Activated CD4-positive, alpha-beta T cell treated with anti-CD3 and anti-CD28 coated beads, Interleukin-2, amount 50 U/mL, for 4 hours (primary cell): ENCODE measurements at regions not wholly inside any gene's neighbourhood (a gene's known extent, or its start where the extent isn't known, plus 50 kb on each side); places are given as distances from the start of the nearest gene placed in this dataset.

ENCODE experiments used
- DNase-seq, 2 experiments: peaks; one replicate each; pipeline ENCODE4 v3.0.0-alpha.2; 2020

DNA sequence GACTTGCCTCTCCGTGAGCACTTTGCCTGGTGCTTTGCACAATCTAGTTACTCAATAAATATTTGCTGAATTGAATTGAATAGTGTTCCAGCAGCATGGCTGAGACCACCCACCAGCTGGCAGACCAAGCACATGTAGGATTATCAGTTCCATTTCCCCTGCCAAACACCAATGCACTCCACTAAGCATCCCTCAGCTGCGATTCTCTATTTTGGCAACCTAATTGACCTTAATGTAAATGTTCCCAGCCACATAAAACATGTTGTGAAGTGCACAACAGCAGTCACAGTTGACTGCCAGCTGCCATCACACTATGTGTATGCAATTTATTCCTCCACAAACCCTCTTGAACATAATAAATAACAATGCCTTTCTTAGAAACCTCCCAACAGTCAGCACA, 1879.4 kb upstream of the PIK3C3 start:
- DNase-seq = no peak

DNA sequence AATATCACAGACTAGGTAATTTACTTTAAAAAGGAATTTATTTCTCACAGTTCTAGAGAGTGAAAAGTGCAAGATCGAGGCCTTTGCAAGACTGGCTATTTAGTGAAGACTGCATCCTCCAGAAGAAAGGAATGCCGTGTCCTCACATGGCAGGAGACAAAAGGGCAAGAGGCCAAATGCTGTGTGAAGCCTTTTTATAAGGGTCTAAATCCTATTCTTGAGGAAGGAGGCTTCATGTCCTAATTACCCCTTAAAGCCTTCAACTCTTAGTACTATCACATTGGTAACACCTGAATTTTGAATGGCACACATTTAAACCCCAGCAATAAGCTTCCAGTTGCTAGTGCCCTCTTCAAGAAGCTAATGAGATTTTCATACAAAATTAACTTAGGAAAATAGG, 1882.3 kb upstream of the PIK3C3 start:
- DNase-seq = no peak

DNA sequence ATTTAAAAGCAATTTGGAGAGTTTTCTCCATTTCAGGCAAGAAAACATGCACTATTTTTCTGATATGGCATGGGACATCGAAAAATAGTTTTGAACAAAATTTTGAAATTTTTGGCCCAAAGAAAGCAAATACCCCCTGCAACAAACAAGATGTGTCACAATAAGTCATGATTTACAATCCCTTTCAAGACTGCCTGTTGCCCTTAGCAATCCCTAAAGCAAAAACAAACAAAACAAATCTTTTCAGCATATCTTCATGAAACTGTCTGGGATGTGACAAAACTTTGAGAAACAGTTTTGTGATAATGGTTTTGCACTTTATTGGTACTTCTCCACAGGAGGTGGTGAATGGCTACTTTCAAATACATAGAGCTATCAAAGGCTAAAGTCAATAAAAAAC, 1888.7 kb upstream of the PIK3C3 start:
- no peak for DNase-seq

DNA sequence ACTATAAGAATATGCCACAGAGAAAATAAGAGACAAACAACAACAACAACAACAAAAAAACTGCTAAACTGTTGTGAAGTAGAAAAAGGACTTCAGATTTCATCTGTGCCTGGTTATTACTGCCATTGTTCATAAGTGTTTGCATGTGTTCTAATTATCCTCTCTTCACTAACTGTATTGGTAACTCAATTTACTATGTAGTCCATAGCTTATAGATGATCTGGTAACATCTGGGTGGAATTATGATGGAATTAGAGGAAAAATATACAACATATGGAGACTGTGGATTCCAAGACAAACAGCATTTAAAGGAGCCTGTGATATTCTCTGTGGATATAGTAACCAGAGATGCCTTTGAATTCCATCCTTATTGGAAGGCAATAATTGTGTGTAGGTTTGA, 1891.5 kb upstream of the PIK3C3 start:
- no peak for DNase-seq

DNA sequence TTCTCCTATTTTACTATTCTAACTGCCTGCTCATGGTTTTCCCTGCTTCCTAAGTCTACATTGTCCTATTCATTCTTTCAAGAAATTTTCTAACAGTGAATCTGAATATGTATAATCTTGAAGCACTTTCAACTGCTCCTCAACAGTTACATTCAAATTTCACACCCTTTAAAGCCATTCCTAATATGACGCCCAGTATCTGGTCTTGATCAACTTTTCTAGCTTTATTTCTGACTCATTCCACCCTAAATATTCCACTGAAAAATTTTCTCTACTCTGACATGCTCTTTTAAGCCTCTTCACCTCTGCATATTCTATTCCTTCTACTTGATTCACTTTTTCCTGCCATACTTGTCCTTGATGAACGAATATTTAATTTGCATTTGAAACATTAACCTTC, 1893.9 kb upstream of the PIK3C3 start:
- DNase-seq = no peak

DNA sequence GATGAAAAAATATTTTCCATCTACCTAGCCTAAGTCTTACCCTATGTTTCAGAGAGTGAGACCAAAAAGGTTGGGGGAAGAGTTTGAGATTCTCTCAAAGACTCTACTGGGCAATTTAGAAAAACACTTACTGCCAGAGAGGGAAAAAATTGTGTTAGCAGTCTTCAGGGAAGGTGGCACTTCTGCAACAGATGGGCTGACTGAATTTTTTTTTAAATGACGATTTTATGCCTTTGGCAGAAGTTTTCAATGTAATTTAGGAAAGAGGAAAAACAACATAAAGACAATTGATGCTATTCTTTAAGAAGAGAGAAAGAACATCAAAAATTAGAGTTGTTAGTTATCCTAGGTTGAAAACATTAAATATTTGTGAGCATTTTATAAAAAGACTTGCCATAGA, 1894.5 kb upstream of the PIK3C3 start:
- DNase-seq = no peak

DNA sequence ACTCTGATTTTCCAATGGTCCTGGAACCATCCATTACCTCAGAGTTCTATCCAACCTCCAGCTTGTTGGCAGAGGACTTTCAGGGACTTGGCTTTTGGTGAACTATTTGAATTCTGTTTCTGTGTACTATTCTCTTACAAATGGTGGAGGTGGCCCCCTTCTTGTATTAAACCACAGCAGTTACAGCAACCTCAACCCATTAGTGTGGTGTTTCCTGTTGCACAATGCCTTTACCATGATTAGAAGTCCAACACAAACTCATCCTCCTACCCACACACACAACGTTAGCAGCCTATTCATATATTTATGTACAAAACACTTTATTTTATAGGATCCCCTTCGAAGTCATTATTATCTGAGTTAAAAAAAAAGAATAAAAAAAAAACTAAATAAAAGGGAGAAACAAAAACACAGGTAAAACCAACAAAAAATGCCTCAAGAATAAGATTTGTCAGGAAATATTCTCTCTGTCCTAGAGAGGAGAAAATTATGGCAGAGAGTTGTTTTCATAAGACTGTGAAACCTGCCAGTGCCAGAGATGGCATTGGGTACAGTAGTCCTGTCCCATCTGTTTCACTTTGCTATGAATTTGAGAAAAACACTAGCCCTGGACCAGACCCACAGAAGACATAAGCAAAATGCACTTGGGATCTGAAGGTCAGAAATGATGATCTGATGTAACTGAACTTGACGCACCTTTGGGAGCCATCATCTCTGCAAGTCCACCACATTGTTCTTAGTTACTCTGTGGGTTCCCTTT, 1896.0 kb upstream of the PIK3C3 start:
- DNase-seq = no peak

DNA sequence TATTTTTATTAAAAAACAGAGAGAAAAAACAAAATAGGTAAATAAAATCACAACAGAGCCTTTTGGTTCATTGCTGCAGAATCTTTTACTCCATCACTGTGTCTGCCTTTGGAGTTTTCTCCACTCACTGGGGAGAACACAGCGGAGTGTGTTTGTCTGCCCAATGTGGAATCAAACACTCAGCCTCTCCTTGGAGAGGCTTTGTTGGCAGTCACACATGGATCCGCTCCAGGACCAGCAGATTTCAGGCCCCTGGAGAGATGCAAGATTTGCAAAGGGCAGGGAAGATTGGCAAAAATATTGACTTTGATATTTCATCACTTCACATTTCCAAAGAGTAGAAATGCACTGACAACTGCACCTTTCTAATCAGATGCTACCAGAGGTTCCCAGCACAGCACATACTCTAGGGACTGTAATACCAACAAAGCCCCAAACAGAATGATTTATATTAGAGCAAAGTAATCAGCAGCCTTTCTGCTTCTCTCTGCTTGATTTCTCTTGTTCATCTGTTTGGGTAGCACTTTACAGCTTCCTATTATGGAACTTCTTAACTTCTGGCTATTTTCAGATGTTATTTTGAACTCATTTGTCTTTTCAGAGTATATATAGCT, 1898.8 kb upstream of the PIK3C3 start:
- DNase-seq = no peak

DNA sequence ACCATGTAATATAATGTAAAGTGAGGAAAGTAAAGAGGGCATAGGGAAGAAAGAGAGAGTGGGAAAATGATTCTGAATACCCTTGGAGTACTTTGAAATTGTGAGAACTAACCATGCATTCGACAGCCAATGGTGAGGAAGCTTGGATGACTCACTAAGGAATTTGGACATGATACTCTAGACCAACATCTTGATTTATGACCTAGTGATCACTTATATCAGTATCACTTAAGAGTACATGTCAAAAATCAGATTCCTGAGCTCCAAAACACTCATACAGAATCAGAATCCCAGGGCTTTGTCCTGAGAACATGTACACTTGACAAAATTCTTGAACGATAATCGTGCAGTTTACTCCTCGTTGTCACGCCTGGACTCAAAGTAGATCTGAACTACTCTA, 1899.8 kb upstream of the PIK3C3 start:
- no peak for DNase-seq

DNA sequence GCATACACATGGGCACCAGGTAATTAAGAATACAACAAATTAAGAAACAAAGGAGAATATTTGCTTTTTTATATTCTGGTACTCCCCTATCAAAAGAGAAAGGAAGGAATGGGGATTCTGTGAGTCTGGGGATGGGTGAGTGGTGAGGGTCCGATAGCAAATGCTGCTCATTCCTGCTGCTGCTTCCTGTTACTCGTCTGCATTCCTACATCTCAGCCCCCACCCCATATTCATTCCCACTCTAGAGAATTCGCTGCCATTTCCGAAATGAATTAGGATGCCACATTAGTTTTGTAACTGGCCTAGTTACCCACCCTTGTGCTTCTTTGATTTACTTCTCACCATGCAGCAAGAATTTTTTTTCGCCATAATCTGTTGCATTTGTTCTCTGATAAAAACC, 1905.3 kb upstream of the PIK3C3 start:
- no peak for DNase-seq

DNA sequence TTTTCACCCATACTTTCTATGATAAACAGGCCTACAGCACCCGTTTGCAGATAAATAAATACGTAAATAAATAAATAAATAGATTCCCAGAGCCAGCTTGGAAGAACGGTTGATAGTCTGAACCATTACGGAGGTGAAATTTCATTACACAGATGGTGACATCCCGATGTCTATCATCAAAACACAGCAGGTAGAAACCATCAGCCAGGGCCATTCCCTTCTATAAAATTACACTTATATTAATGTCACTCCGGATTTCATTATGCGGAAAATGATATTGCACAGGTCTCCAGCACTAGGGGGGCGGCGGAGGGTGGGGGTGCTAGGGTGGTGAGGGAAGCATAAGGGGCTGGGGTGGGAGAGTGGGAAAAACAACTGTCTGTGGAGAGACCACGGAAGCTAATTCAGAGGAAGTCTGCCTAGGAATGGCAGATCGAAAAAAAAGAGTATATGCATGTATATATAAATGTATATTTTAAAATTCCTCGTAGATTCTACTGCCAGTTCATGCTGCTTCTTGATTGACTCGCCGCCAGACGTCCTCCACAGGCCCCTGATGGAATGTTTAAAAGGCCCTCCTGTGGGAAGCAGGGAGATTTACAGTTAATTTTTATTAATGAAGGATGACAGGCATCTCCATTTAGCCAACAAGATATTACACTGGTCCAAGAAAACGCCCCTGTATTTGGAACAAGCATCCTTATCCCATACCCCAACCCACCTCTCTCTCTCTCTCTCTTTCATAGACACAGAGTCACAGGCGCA, 1906.0 kb upstream of the PIK3C3 start:
- no peak for DNase-seq

DNA sequence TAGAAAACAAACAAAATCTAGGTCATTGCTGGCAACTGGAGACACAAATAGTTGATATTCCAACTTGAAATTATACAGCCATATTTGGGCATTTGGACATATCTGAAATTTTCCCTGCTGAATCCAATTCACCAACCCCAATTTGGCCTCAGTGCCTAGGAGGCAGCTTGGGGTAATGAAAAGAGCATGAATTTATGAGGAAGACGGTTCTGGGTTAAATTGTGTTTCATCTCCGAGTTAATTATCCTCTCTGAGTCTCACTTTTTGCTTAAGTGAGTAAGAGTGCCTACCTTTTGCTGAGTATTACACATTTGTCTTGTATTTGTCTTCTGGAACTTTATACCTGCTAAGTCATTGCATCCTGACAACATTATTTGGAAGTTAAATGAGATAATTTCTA, 1906.8 kb upstream of the PIK3C3 start:
- no peak for DNase-seq

DNA sequence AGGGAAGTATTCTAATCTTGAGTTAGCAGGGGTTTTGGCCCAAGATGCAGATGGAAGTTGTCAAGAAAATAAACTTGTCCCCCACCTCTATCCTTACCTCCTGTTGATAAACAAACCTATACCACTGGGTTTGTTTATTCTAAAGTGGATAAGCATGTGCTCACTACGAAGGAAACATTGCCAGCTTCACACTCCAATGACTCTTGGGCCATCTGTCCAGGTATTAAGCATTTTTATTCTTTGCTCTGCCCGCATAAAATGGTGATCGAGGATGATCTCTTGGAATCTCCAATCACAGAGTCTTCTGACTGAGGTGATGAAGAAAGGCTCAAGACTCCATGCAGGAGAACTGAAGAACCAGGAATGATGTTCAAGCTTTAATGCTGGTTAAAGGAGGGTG, 1908.4 kb upstream of the PIK3C3 start:
- DNase-seq = no peak

DNA sequence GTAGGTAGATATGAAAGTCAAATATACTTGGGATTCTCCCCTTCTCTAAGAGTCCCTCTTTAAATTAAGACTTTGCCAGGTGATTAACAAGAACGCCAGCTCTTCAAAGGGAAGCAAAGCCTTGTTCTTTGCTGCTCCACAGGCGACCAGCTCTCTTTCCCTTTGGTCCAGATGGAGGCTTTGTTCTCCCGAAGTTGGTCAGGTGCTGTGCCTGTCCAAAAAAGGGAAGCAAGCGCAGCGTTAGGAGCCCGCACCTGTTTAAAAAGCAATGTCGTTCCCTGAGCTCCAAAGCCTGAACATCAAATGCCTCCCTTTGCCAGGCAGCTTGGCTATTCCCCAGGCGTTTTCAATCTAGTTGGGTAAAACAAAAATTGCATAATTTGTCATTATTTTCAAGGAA, 1913.1 kb upstream of the PIK3C3 start:
- no peak for DNase-seq

DNA sequence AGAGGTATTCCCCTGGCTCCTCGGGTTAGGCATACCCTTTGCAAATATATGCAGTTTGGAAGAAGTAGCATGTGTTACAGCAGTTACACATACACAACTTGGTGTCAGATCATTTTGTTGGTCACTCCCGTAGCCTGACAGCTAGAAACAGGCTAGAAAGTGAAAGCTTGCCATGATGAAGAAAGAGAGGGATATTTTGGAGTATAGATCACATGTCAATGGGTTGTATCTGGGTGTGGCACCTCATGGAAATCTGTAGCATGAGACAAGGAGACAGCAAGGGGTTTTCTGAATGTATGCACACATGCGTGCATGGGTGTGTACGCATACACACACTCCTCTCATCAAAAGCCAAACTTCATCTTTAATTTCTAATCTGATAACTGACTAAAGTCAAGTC, 1914.5 kb upstream of the PIK3C3 start:
- DNase-seq = no peak

DNA sequence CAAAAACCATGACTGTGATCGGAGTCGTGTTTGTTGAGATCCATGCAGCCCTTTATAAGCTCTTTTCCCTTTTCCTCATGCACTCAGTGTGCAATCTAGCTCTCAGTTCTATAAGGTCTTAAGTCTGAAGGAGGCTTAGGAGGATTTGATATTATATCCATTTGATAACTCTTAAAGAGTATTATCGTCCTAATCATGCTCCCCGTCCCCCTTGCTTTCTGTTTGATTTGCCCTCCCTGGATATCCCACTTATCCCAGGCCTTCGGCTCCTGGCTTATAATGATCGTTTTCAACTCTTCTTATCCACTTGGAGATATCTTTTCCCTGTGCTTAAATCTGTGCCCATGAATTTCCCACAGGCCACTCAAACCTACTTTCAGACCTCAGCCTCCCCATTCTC, 1917.7 kb upstream of the PIK3C3 start:
- no peak for DNase-seq

DNA sequence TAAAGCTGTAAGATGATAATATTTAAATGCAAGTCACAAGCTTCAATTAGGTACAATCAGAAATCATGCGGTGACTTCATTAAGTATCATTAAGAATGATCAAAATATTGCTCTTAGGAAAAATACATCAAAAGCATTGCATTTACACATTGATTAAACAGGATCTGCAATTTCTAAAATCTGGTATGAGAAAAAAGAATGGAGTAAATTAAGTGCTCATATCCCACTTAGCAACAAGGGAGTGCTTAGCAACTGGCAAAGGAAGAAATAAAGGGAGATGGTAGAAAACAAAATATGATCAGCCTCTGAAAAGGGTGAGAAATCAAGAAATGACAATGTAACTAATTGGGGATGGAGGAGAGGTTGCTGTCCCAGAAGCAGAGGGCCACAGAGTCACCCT, 1918.2 kb upstream of the PIK3C3 start:
- DNase-seq = no peak

DNA sequence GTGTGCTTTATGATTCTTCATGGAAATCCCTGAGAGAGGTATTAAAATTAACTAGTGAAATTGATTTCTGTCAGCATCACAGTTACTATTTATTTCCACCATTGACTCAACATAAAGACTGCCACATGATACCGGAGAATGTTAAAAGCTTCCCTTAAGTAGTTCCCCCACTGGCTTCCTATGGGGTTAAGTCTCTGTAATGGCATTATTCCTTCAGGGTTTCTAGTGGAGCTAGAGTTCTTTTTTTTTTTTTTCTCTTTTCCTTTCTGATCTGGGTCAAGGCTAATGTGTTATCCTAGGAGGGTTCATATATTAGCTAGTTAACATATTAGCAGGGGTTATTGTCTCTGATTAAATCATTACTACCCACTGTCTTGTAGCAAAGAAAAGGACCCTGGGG, 1919.1 kb upstream of the PIK3C3 start:
- DNase-seq = no peak

DNA sequence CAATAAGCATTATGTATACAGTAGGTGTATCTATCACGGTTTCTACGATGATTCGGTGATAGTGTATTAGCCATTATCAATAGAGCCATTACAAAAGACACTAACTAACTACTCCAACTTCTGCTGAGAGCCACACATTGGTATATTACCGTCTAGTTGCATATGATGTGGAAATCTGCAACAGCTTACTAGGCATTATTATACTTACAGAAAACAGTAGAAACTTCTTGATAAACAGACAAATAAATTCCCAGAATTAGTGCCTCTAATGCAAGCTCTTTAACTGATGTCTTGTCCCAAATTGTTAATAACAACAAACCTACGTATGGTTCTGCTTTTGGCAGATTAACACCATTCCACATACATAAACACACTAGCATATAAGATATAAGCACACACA, 1923.0 kb upstream of the PIK3C3 start:
- DNase-seq = no peak

DNA sequence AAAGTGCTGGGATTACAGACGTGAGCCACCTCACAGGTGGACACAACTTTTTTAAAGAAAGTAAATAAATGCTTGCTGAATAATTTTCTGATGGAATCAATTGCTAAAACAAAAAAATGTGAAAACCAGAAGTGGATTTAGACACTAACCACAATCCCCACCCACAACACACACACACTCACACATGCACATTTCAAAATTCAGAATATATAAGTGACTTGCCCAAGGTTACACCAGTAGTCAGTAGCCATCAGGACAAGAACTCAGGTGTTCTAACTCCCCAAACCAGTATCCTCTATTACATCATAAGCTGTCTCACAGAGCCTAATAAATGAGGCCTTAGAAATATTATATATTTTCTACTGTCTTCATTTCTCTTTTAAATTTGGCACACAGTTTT, 1923.6 kb upstream of the PIK3C3 start:
- DNase-seq = no peak

DNA sequence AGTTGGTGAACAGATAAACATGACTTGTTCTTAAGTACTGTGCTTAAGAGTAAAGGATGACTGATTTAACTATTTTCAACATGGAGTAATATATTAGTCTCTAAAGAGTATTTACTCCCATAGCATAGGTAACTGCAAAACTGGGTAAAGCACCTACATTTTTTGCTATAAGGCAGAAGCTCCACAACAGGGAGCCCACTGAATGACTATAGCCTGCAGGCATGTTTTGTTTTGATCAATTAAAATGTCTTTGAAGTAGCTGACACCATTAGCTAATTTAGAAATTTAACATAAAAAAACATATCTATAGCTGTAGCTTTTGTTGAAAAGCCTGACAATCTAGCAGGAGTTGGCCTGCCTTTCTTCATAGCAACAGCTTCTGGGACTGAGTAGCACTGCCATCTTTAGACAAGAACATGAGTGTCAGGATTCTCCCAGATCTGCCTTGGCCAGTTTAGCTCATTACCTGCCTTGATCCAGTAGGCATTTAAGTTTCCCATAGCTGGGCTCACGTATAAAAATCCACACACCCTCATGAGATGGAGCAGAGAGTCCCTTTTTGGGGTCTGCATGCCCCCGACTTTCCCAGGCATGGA, 1935.1 kb upstream of the PIK3C3 start:
- DNase-seq = no peak

DNA sequence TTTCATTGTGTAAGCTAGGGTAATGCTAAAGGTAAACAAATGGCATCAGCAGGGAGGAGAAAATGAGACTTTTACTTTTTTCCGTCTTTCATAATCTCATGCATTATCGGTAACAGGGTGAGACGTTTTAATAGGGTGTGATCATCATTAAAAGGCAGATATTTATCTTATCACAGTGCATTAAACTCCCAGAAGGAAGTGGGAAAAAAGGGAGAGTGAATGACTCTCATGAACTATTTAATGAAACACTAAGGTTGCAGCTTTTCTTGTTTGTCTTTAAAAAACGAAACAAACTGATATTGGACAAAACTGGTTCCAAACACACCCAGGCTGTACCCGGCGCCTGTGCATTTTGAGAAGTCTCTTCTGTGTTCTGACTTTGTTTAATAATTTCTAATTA, 1936.8 kb upstream of the PIK3C3 start:
- no peak for DNase-seq

DNA sequence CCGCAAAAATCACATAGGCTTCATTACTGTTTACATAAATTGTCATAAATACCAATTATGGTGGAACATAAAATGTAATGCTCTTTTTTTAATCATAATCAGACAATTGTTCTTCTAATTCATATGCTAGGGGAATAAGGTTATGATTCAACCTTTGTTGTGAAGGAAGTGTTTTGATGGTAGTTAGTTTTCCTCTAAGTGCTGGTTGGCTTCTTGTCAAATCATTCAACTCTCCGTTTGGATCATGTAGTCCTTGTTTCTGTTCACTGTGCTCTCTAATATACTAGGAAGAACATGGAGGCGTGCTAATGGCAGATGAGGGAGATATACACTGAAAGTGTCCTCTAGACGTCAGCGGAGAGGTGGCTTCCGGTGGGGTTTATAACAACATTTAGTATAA, 1938.0 kb upstream of the PIK3C3 start:
- DNase-seq = no peak

DNA sequence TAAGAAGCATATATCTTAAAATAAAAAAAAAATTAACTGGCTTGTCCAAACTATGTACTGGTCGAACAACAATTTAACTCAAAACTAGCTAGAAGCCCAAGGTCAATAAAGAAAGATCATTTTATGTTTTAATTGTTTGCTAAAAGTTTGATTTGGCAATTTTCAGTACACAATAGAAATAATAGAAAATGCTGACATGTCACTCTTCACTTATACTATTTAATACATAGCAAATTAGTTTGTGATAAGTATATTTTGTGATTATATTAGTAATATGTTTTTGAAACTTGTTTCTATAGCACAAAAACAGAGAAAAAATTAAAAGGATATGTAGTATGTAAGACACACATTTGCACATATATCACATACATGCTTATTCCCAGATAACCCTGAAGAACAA, 1938.6 kb upstream of the PIK3C3 start:
- DNase-seq = no peak
